ENCODE measurements at regions not wholly inside any gene's neighbourhood (a gene's known extent, or its start where the extent isn't known, plus 50 kb on each side); places are given as distances from the start of the nearest gene placed in this dataset.
"Not testable (repeated sequence)": the region's sequence is repeated elsewhere in the genome, so short reads cannot be mapped to it uniquely, and the experiment has no call there.

DNA sequence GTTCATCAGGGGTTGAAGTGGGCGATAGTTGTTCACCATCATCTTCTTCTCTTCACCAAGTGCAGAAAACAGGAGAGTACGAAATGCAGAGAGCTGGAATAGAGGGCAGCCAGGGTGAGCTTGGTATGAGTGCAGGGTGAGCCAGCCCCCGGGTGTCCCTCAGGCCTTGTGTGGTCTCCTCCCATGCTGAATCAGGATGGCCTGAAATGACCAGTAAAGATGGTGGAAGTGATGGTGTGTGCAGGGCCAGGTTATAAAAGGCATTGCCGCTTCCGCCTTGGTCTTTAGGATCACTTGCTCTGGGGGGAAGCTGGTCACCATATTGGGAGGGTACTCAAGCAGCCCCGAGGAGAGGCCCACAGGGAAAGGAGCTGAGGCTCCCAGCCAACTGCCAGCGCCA is 66.4 kb upstream of the METTL9 start:
- not testable (repeated sequence) for H3K9me3 ChIP-seq (ENCODE audit: insufficient read depth, low read depth, low read length); H3K36me3 Mint-ChIP-seq (ENCODE audit: low read depth, unreplicated experiment); H3K79me2 ChIP-seq (ENCODE audit: insufficient read depth, low read length); H3K27me3 ChIP-seq (ENCODE audit: insufficient read depth, low read length); H3K4me3 ChIP-seq (ENCODE audit: insufficient read depth, low read depth, low read length); H2AFZ ChIP-seq (ENCODE audit: low read depth, low read length); H3K27ac ChIP-seq (ENCODE audit: low read depth, low read length); H3K9ac ChIP-seq (ENCODE audit: low read length); H3K9me3 Mint-ChIP-seq (ENCODE audit: unreplicated experiment); H3K4me1 Mint-ChIP-seq (ENCODE audit: low read depth, unreplicated experiment); DNase-seq (ENCODE audit: low read depth); FAIRE-seq; H3K4me3 Mint-ChIP-seq (ENCODE audit: unreplicated experiment); H3K36me3 ChIP-seq (ENCODE audit: insufficient read depth, low read length); H3K27ac Mint-ChIP-seq (ENCODE audit: unreplicated experiment); H3K4me1 ChIP-seq (ENCODE audit: insufficient read depth, low read length); H4K20me1 ChIP-seq (ENCODE audit: insufficient read depth, low read length); H3K4me2 ChIP-seq (ENCODE audit: low read length)
- peaks cover 14% of the 10 kb centered on the region for H3K27me3 Mint-ChIP-seq (ENCODE audit: low read depth, unreplicated experiment)

DNA sequence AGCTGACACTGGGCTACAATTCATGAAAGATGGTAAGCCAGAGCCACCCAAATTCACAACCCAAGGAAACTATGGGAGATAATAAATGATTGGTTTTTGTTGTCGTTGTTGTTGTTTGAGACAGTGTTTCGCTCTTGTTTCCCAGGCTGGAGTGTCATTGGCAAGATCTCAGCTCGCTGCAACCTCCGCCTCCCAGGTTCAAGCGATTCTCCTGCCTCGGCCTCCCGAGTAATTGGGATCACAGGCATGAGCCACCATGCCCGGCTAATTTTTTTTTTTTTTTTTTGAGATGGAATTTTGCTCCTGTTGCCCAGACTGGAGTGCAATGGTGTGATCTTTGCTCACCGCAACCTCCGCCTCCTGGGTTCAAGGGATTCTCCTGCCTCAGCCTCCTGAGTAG is 65.9 kb upstream of the METTL9 start:
- H3K79me2 ChIP-seq (ENCODE audit: insufficient read depth, low read length); H3K4me1 Mint-ChIP-seq (ENCODE audit: low read depth, unreplicated experiment); H3K27ac Mint-ChIP-seq (ENCODE audit: unreplicated experiment); H3K36me3 ChIP-seq (ENCODE audit: insufficient read depth, low read length); H3K36me3 Mint-ChIP-seq (ENCODE audit: low read depth, unreplicated experiment); H3K27ac ChIP-seq (ENCODE audit: low read depth, low read length); H3K9ac ChIP-seq (ENCODE audit: low read length); DNase-seq (ENCODE audit: low read depth); FAIRE-seq; H3K4me2 ChIP-seq (ENCODE audit: low read length); H3K9me3 Mint-ChIP-seq (ENCODE audit: unreplicated experiment); H3K27me3 ChIP-seq (ENCODE audit: insufficient read depth, low read length); H3K9me3 ChIP-seq (ENCODE audit: insufficient read depth, low read depth, low read length); H3K4me1 ChIP-seq (ENCODE audit: insufficient read depth, low read length); H3K4me3 Mint-ChIP-seq (ENCODE audit: unreplicated experiment); H2AFZ ChIP-seq (ENCODE audit: low read depth, low read length); H4K20me1 ChIP-seq (ENCODE audit: insufficient read depth, low read length); H3K4me3 ChIP-seq (ENCODE audit: insufficient read depth, low read depth, low read length): not testable (repeated sequence)
- H3K27me3 Mint-ChIP-seq (ENCODE audit: low read depth, unreplicated experiment), result peaks cover 10% of the 10 kb centered on the region

DNA sequence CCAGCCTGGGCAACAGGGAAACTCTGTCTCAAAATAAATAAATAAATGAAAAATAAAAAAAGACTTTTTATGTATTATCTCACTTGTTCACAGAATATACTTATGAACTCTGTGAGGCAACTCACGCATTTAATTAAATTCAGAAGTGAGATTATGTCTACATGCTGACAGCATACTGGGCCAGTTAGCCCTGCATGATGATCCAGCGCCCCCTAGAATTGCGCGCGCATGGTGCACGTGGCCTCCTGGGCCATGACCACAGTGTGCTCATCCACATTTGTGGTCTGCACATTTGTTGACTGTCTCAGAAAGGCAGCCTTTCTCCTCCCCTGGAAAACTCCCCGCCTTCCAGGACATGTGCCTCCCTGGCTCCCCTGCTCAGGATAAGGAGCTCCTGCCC is 64.8 kb upstream of the METTL9 start:
- not testable (repeated sequence) for H3K4me1 Mint-ChIP-seq (ENCODE audit: low read depth, unreplicated experiment); H3K4me1 ChIP-seq (ENCODE audit: insufficient read depth, low read length); H3K27ac Mint-ChIP-seq (ENCODE audit: unreplicated experiment); H3K9me3 ChIP-seq (ENCODE audit: insufficient read depth, low read depth, low read length); H3K9ac ChIP-seq (ENCODE audit: low read length); H3K9me3 Mint-ChIP-seq (ENCODE audit: unreplicated experiment); H3K36me3 ChIP-seq (ENCODE audit: insufficient read depth, low read length); H3K27me3 ChIP-seq (ENCODE audit: insufficient read depth, low read length); H3K27ac ChIP-seq (ENCODE audit: low read depth, low read length); H3K4me3 ChIP-seq (ENCODE audit: insufficient read depth, low read depth, low read length); H4K20me1 ChIP-seq (ENCODE audit: insufficient read depth, low read length); FAIRE-seq; DNase-seq (ENCODE audit: low read depth); H3K4me2 ChIP-seq (ENCODE audit: low read length); H3K4me3 Mint-ChIP-seq (ENCODE audit: unreplicated experiment); H2AFZ ChIP-seq (ENCODE audit: low read depth, low read length); H3K36me3 Mint-ChIP-seq (ENCODE audit: low read depth, unreplicated experiment); H3K79me2 ChIP-seq (ENCODE audit: insufficient read depth, low read length)
- peaks cover 10% of the 10 kb centered on the region for H3K27me3 Mint-ChIP-seq (ENCODE audit: low read depth, unreplicated experiment)

DNA sequence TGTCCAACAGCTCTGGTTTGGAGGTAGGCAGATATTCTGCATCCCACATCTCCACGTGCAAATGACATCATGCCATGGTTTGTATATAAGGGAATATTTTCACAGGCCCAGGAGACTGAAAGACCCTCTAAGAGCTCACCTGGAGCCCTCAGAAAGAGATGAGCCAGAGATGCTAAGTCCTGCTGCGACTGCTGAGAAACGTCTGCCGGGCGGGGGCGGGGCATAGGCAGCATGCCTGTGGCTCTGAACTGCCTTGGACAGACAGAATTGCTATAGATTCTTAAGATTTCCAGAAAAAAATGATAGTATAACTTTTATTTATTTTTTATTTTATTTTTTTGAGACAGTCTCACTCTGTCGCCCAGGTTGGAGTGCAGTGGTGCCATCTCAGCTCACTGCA is 64.2 kb upstream of the METTL9 start:
- not testable (repeated sequence) for H3K27ac ChIP-seq (ENCODE audit: low read depth, low read length); H3K9me3 ChIP-seq (ENCODE audit: insufficient read depth, low read depth, low read length); H3K36me3 Mint-ChIP-seq (ENCODE audit: low read depth, unreplicated experiment); H3K79me2 ChIP-seq (ENCODE audit: insufficient read depth, low read length); H3K4me2 ChIP-seq (ENCODE audit: low read length); H3K9me3 Mint-ChIP-seq (ENCODE audit: unreplicated experiment); H2AFZ ChIP-seq (ENCODE audit: low read depth, low read length); H3K4me1 ChIP-seq (ENCODE audit: insufficient read depth, low read length); H4K20me1 ChIP-seq (ENCODE audit: insufficient read depth, low read length); H3K27me3 Mint-ChIP-seq (ENCODE audit: low read depth, unreplicated experiment); H3K36me3 ChIP-seq (ENCODE audit: insufficient read depth, low read length); FAIRE-seq; H3K27me3 ChIP-seq (ENCODE audit: insufficient read depth, low read length); H3K9ac ChIP-seq (ENCODE audit: low read length); DNase-seq (ENCODE audit: low read depth); H3K4me1 Mint-ChIP-seq (ENCODE audit: low read depth, unreplicated experiment); H3K4me3 ChIP-seq (ENCODE audit: insufficient read depth, low read depth, low read length); H3K27ac Mint-ChIP-seq (ENCODE audit: unreplicated experiment); H3K4me3 Mint-ChIP-seq (ENCODE audit: unreplicated experiment)

DNA sequence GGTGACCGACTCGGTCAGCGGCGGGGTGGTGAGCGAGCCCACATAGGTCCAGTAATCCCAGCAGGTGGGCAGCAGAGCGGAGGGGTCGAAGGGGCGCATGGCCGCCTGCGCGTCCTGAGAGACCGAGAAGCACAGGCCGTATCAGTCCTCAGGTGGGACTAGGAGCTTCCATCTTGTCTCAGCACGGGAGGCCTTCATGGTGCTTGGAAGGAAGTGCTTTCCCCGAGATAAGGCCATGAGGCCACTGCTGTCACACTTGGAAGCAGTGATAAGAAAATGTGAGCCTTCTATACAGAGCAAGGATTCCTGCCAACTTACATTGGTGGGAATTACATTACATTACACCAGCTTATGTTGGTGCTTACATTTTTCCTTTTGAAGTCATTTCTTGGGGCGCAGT is 62.6 kb upstream of the METTL9 start:
- not testable (repeated sequence) for H3K4me2 ChIP-seq (ENCODE audit: low read length); H3K4me3 Mint-ChIP-seq (ENCODE audit: unreplicated experiment); H3K27ac ChIP-seq (ENCODE audit: low read depth, low read length); H3K27ac Mint-ChIP-seq (ENCODE audit: unreplicated experiment); H3K36me3 Mint-ChIP-seq (ENCODE audit: low read depth, unreplicated experiment); DNase-seq (ENCODE audit: low read depth); H3K27me3 Mint-ChIP-seq (ENCODE audit: low read depth, unreplicated experiment); H3K9ac ChIP-seq (ENCODE audit: low read length); H3K36me3 ChIP-seq (ENCODE audit: insufficient read depth, low read length); H4K20me1 ChIP-seq (ENCODE audit: insufficient read depth, low read length); H3K9me3 ChIP-seq (ENCODE audit: insufficient read depth, low read depth, low read length); H3K27me3 ChIP-seq (ENCODE audit: insufficient read depth, low read length); H3K79me2 ChIP-seq (ENCODE audit: insufficient read depth, low read length); H3K4me3 ChIP-seq (ENCODE audit: insufficient read depth, low read depth, low read length); H2AFZ ChIP-seq (ENCODE audit: low read depth, low read length); H3K9me3 Mint-ChIP-seq (ENCODE audit: unreplicated experiment); FAIRE-seq
- H3K4me1 ChIP-seq (ENCODE audit: insufficient read depth, low read length), result peaks cover 11% of the 10 kb centered on the region
- peaks cover 14% of the 10 kb centered on the region for H3K4me1 Mint-ChIP-seq (ENCODE audit: low read depth, unreplicated experiment)

DNA sequence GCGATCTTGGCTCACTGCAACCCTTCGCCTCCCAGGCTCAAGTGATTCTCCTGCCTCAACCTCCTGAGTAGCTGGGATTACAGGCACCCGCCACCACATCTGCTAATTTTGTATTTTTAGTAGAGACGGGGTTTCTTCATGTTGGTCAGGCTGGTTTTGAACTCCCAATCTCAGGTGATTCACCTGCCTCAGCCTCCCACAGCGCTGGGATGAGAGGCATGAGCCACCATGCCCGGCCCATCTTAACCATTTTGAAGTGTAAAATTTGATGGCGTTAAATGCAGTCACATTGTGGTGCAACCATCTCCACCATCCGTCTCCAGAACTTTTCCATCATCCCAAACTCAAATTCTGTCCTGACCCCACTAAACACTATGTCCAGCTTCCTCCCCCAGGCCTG is 61.8 kb upstream of the METTL9 start:
- not testable (repeated sequence) for H3K27me3 ChIP-seq (ENCODE audit: insufficient read depth, low read length); H3K9me3 Mint-ChIP-seq (ENCODE audit: unreplicated experiment); H3K9me3 ChIP-seq (ENCODE audit: insufficient read depth, low read depth, low read length); H4K20me1 ChIP-seq (ENCODE audit: insufficient read depth, low read length); H3K4me3 Mint-ChIP-seq (ENCODE audit: unreplicated experiment); H3K4me3 ChIP-seq (ENCODE audit: insufficient read depth, low read depth, low read length); H3K27me3 Mint-ChIP-seq (ENCODE audit: low read depth, unreplicated experiment); H3K27ac ChIP-seq (ENCODE audit: low read depth, low read length); DNase-seq (ENCODE audit: low read depth); H3K9ac ChIP-seq (ENCODE audit: low read length); H3K79me2 ChIP-seq (ENCODE audit: insufficient read depth, low read length); FAIRE-seq; H3K36me3 Mint-ChIP-seq (ENCODE audit: low read depth, unreplicated experiment); H2AFZ ChIP-seq (ENCODE audit: low read depth, low read length); H3K4me2 ChIP-seq (ENCODE audit: low read length); H3K27ac Mint-ChIP-seq (ENCODE audit: unreplicated experiment); H3K36me3 ChIP-seq (ENCODE audit: insufficient read depth, low read length)
- peaks cover 11% of the 10 kb centered on the region for H3K4me1 ChIP-seq (ENCODE audit: insufficient read depth, low read length)
- H3K4me1 Mint-ChIP-seq (ENCODE audit: low read depth, unreplicated experiment), result peaks cover 16% of the 10 kb centered on the region
